HCT116 (cell line): ENCODE measurements at regions not wholly inside any gene's neighbourhood (a gene's known extent, or its start where the extent isn't known, plus 50 kb on each side); places are given as distances from the start of the nearest gene placed in this dataset.

Experiments used
- CTCF ChIP-seq, 3 experiments: fragments of 200-600 bp in 1 of 3; sonication (generic) in 1 of 3; IDR thresholded peaks in 2 of 3; conservative IDR thresholded peaks in 1 of 3; 2 replicates each; pipeline ENCODE4 v1.5.1; 2012 to 2017; ENCODE audit warnings: low read depth in 2 of 3, low read length in 2 of 3, antibody characterized with exemption in 1 of 3, borderline replicate concordance in 1 of 3, control low read depth in 1 of 3, mild to moderate bottlenecking in 1 of 3, mixed read lengths in 1 of 3, mixed run types in 1 of 3, moderate library complexity in 1 of 3; ENCODE audit not compliant: insufficient read depth in 1 of 3
- POLR2A ChIP-seq: IDR thresholded peaks from 2 replicates; pipeline ENCODE4 v1.7.0; 2011; ENCODE audit warnings: borderline replicate concordance; ENCODE audit not compliant: insufficient read depth, insufficient read length; ENCODE audit errors: extremely low read depth
- RAD21 ChIP-seq: IDR thresholded peaks from 2 replicates; pipeline ENCODE4 v1.6.1; 2012; ENCODE audit warnings: low read depth, mild to moderate bottlenecking
- REST ChIP-seq: IDR thresholded peaks from 2 replicates; pipeline ENCODE4 v1.6.1; 2012; ENCODE audit warnings: low read depth
- SP1 ChIP-seq: IDR thresholded peaks from 2 replicates; pipeline ENCODE4 v1.6.1; 2012; ENCODE audit warnings: low read depth

- TF ChIP-seq SP1 (no peak), REST (no peak), CTCF (IDR thresholded peaks at IDR 0.05 in 2 of 3, conservative IDR thresholded peaks at IDR 0.05 in 1 of 3; ENCODE audit: borderline replicate concordance in 1 of 3, insufficient read depth in 1 of 3, low read depth in 2 of 3, low read length in 2 of 3) (no peak), RAD21 (no peak), POLR2A (no peak)
Observed at GRCh38 chr1:25068316-25068715, 138.2 kb upstream of the RUNX3 start.
